Medulla oblongata (tissue), 1 donor: ENCODE measurements at regions not wholly inside any gene's neighbourhood (a gene's known extent, or its start where the extent isn't known, plus 50 kb on each side); places are given as distances from the start of the nearest gene placed in this dataset.

Source experiments
- DNase-seq: peaks from one replicate; pipeline ENCODE4 v3.0.0-alpha.2; 2015; ENCODE audit errors: extremely low spot score

GRCh38 chr10:107740962-107741690 is 576.6 kb upstream of the SORCS1 start:
- no peak for DNase-seq

GRCh38 chr10:107739951-107740350 is 575.4 kb upstream of the SORCS1 start:
- no peak for DNase-seq

GRCh38 chr10:107733328-107734130 is 569.0 kb upstream of the SORCS1 start:
- no peak for DNase-seq

GRCh38 chr10:107732045-107732444 is 567.5 kb upstream of the SORCS1 start:
- DNase-seq: no peak

- DNase-seq: no peak
These were observed 564.3 kb upstream of the SORCS1 start for GRCh38 chr10:107728807-107729206.

GRCh38 chr10:107727767-107728317 is 563.3 kb upstream of the SORCS1 start:
- DNase-seq: peak; percentile 3

GRCh38 chr10:107718864-107719263 is 554.4 kb upstream of the SORCS1 start:
- DNase-seq: no peak

- DNase-seq: no peak
These were observed 552.5 kb upstream of the SORCS1 start for GRCh38 chr10:107717046-107717445.

- no peak for DNase-seq
These were observed 551.1 kb upstream of the SORCS1 start for GRCh38 chr10:107715565-107715964.

- DNase-seq: no peak
These were observed 544.5 kb upstream of the SORCS1 start for GRCh38 chr10:107708981-107709380.

GRCh38 chr10:107706096-107706725 is 541.7 kb upstream of the SORCS1 start:
- no peak for DNase-seq

- no peak for DNase-seq
These were observed 537.4 kb upstream of the SORCS1 start for GRCh38 chr10:107701943-107702342.

- DNase-seq: no peak
These were observed 527.6 kb upstream of the SORCS1 start for GRCh38 chr10:107692072-107692471.

- DNase-seq: no peak
These were observed 524.8 kb upstream of the SORCS1 start for GRCh38 chr10:107689323-107689722.

GRCh38 chr10:107687701-107688100 is 523.2 kb upstream of the SORCS1 start:
- DNase-seq: no peak

GRCh38 chr10:107686095-107686494 is 521.6 kb upstream of the SORCS1 start:
- DNase-seq: peak; percentile 71

GRCh38 chr10:107671960-107672359 is 507.5 kb upstream of the SORCS1 start:
- DNase-seq: no peak

- DNase-seq: no peak
These were observed 501.7 kb upstream of the SORCS1 start for GRCh38 chr10:107666214-107666613.

GRCh38 chr10:107665459-107665858 is 501.0 kb upstream of the SORCS1 start:
- DNase-seq: no peak

GRCh38 chr10:107657851-107658250 is 493.3 kb upstream of the SORCS1 start:
- DNase-seq: no peak

GRCh38 chr10:107656932-107657331 is 492.4 kb upstream of the SORCS1 start:
- no peak for DNase-seq

GRCh38 chr10:107653832-107654287 is 489.4 kb upstream of the SORCS1 start:
- DNase-seq: peak; percentile 58
